Pancreas (tissue), 10 donors: ENCODE measurements at regions not wholly inside any gene's neighbourhood (a gene's known extent, or its start where the extent isn't known, plus 50 kb on each side); places are given as distances from the start of the nearest gene placed in this dataset.
A peak's percentile ranks its signal among the peaks of the same experiment; 100 is the strongest.

Source experiments
- ATAC-seq, 4 donors: fragments of 200-7000 bp; cut with Tn5 transposase; one replicate each; pipeline versions ENCODE4 v1.8.0 to v1.9.1; 2020; ENCODE audit warnings: mild to moderate bottlenecking in 4 of 4, moderate library complexity in 4 of 4
- DNase-seq, 6 donors: peaks; one replicate each; pipeline ENCODE4 v3.0.0-alpha.2; 2020
- FAIRE-seq: peaks from 2 replicates; lab custom pipeline; 2012; peaks lifted over from hg19 to GRCh38; lab: Jason Lieb, UNC
- H3K27ac ChIP-seq, 4 donors: fragments of 200-600 bp; sonication (generic); 1 replicate in 3 of 4; 2 replicates in 1 of 4; pipeline versions ENCODE4 v1.5.0 to v1.8.0; 2020
- H3K27me3 ChIP-seq, 4 donors: fragments of 200-600 bp; one replicate each; pipeline ENCODE4 v1.8.0; 2021
- H3K36me3 ChIP-seq, 3 donors: fragments of 200-600 bp; sonication (generic) in 1 of 3; one replicate each; pipeline versions ENCODE4 v1.5.0 to v1.8.0; 2020 to 2021
- H3K4me1 ChIP-seq, 3 donors: fragments of 200-600 bp; one replicate each; pipeline ENCODE4 v1.8.0; 2021
- H3K4me3 ChIP-seq, 4 donors: fragments of 200-600 bp; sonication (generic) in 2 of 4; one replicate each; pipeline versions ENCODE4 v1.5.0 to v1.8.0; 2020 to 2021
- H3K9me3 ChIP-seq, 4 donors: fragments of 200-600 bp; one replicate each; pipeline ENCODE4 v1.8.0; 2021
- WGBS, 2 donors: extraction: QIAGEN DNeasy Blood & Tissue Kit; methylation state at CpG; one replicate each; pipeline ENCODE4 v1.1.7; 2013; 5-methylcytosine and 5-hydroxymethylcytosine counted together
- intact Hi-C, 3 donors: fragments of 100-400 bp; cut with DNase I; formaldehyde crosslinking; loops; one replicate each; pipeline versions ENCODE4 v1.11.1 to v1.14.2; 2022
- TF ChIP-seq, protein P1 (sequence below), 4 donors: fragments of 200-600 bp; sonication (generic) in 3 of 4; IDR thresholded peaks; one replicate each; pipeline versions ENCODE4 v1.5.0 to v1.8.0; 2021; ENCODE audit warnings: antibody characterized with exemption in 4 of 4
- donor health status: healthy with polysubstance abuse.
- donor health status: DM: no; HTN: no; CAD: no; lungs with moderate emphysema.
- donor health status: DM: no; HTN: no; CAD: no.
- donor health status: control.
- donor health status: control.
- donor health status: Bipolar disorder and iron deficiency.
- donor health status: DM: yes; HTN: yes; CAD: no.
- donor health status: DM: no; HTN: no; CAD: no.
- donor health status: DM: no; HTN: no; CAD: no.
- donor health status: DM: yes; HTN: yes; CAD: no.

DNA sequence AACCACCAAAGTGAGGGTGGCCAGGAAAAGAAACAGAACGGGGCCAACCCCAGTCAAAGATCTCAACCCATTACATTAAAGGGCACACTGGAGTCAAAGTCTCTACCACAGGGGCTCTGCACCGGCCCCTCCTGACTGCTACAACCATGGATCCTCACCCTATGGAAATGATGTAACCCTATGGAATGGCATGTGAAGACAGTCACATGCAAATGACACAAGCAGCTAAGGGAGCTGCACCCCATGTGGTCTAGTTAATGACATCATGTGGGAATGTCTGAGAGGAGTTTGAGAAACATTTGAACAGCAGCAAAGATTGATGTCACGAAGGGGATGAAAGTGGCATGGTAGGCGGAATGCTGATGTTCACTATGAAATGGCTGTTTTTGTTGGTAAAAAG, 298.2 kb upstream of the SLCO3A1 start:
- TF ChIP-seq, protein P1, sequence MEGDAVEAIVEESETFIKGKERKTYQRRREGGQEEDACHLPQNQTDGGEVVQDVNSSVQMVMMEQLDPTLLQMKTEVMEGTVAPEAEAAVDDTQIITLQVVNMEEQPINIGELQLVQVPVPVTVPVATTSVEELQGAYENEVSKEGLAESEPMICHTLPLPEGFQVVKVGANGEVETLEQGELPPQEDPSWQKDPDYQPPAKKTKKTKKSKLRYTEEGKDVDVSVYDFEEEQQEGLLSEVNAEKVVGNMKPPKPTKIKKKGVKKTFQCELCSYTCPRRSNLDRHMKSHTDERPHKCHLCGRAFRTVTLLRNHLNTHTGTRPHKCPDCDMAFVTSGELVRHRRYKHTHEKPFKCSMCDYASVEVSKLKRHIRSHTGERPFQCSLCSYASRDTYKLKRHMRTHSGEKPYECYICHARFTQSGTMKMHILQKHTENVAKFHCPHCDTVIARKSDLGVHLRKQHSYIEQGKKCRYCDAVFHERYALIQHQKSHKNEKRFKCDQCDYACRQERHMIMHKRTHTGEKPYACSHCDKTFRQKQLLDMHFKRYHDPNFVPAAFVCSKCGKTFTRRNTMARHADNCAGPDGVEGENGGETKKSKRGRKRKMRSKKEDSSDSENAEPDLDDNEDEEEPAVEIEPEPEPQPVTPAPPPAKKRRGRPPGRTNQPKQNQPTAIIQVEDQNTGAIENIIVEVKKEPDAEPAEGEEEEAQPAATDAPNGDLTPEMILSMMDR (IDR thresholded peaks at IDR 0.05): no peak
- H3K4me3 ChIP-seq: no peak overlapping the region
- no peaks in the 10 kb centered on the region for H3K27me3 ChIP-seq
- DNase-seq (no peak), ATAC-seq (no peak), FAIRE-seq (no peak)
- no peaks in the 10 kb centered on the region for H3K9me3 ChIP-seq
- WGBS, 2 donors: 84 to 90% methylated on average over 4 of the region's 4 CpGs
- intact Hi-C loops: no loop called here
- H3K36me3 ChIP-seq: no peaks in the 10 kb centered on the region
- no peak overlapping the region for H3K27ac ChIP-seq
- no peaks in the 10 kb centered on the region for H3K4me1 ChIP-seq

DNA sequence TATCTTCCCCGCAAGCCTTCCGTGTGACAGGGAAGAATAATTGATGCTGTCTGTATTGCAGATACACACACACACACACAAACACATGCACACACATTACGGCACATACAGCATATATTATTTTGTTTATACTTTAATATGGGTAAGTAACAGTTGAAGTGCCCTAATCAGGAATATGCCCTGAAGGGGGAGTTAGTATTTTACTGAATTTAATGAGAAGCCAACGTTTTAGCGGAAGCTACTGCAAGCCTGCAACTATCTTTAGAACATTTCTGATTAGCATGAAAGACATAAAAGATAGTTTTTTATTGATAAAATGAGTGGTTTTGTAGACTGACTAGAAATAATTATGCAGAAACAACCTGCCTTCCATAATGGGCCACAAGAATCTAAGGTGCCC, 296.6 kb upstream of the SLCO3A1 start:
- Histone ChIP-seq H3K4me3 (no peak overlapping the region), H3K27me3 (no peaks in the 10 kb centered on the region), H3K36me3 (no peaks in the 10 kb centered on the region), H3K27ac (no peak overlapping the region), H3K4me1 (no peaks in the 10 kb centered on the region), H3K9me3 (no peaks in the 10 kb centered on the region)
- intact Hi-C loops: no loop called here
- TF ChIP-seq, protein P1 (IDR thresholded peaks at IDR 0.05): no peak
- FAIRE-seq (no peak), DNase-seq (no peak), ATAC-seq (no peak)
- WGBS, 2 donors: 77 to 79% methylated on average over 5 of the region's 5 CpGs

DNA sequence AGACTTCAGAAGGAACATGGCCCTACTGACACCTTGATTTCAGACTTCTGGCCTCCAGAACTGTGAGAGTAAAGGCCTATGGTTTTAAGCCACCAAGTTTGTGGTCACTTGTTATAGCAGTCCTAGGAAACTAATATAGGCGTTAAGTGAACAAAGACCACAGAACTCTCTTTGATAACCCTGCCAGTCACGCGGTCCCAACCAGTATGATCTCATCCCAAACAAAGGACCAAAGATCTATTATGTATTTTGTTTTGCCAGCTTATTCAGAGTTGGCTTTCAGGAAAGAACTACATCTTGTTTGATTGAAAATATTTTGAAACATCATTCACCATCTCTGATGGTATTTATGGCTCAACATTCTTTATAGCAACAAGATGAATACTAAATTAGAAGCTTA, 294.4 kb upstream of the SLCO3A1 start:
- no peak for FAIRE-seq
- Histone ChIP-seq H3K36me3 (no peaks in the 10 kb centered on the region), H3K27me3 (no peaks in the 10 kb centered on the region), H3K4me3 (no peak overlapping the region), H3K27ac (no peak overlapping the region), H3K9me3 (no peaks in the 10 kb centered on the region), H3K4me1 (no peaks in the 10 kb centered on the region)
- TF ChIP-seq, protein P1 (IDR thresholded peaks at IDR 0.05): no peak
- intact Hi-C loops: no loop called here
- 67 to 68% methylated on average over 3 of the region's 3 CpGs for WGBS, 2 donors
- no peak for ATAC-seq
- no peak for DNase-seq

DNA sequence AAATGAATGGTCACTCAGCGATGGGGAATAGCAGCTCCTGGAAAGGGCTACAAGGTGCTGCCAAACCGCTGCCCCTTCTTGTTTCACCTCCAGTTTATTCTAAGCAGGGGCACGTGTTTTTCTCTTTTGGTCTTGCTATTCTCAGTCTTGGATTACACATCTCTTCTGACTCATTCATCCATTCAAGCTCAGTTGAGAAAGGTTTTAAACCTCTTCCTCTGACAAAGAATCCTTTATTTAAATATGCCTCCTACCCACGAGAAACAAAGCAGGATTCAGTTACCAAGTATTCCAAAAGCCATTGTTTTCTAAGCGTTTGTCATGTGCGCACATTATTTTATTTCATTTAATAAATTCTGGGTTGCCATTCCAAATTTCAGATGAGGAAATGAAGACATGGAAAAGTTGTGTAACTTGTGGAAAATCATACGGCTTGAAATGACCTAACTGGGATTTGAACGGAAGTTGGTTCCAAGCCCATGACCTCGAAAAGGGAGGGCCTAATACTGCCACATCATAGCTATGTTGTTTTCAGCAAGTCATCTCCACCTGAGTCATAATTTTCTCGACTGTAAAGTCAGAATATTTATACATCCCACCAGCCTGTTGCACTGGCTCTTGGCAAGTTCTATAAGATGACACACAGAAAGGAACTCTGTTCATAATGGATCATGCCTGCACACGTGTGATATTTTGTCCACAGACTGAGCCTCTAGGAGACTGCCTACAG, 292.0 kb upstream of the SLCO3A1 start:
- Histone ChIP-seq H3K4me3 (no peak overlapping the region), H3K27me3 (no peaks in the 10 kb centered on the region), H3K9me3 (no peaks in the 10 kb centered on the region), H3K27ac (no peak overlapping the region), H3K4me1 (no peaks in the 10 kb centered on the region), H3K36me3 (no peaks in the 10 kb centered on the region)
- no peak for FAIRE-seq
- DNase-seq: no peak
- WGBS, 2 donors: 55 to 68% methylated on average over 11 of the region's 11 CpGs
- peak in 2 of 4 donors; percentile 44 to 60 for ATAC-seq
- TF ChIP-seq, protein P1 (IDR thresholded peaks at IDR 0.05): no peak
- intact Hi-C loops: no loop called here

DNA sequence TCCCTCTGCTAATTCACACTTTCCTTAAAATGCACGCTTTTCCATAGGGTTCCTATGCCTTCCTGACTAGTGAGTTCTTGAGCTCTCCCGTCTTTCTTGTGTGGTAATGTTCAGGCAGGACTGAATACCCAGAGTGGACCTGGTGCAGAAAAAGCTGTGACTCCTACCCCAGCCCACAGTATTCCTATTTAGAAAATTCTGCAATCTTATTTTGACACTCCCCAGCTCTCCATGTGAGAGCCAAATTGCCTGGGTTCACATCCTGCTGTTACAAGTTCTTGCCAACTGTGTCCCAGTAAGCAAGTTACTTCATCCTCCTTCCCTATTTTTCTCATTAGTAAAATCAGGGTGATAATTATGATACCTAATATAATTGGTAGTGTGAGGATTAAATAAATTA, 290.8 kb upstream of the SLCO3A1 start:
- H3K27ac ChIP-seq: no peak overlapping the region

More for the DNA sequence above, 290.8 kb upstream of the SLCO3A1 start:
- FAIRE-seq: no peak
- Histone ChIP-seq H3K4me1 (no peaks in the 10 kb centered on the region), H3K4me3 (no peak overlapping the region), H3K9me3 (no peaks in the 10 kb centered on the region), H3K27me3 (no peaks in the 10 kb centered on the region), H3K36me3 (no peaks in the 10 kb centered on the region)
- TF ChIP-seq, protein P1 (IDR thresholded peaks at IDR 0.05): no peak
- ATAC-seq: no peak
- DNase-seq: no peak
- WGBS, 2 donors: 64 to 80% methylated on average over 2 of the region's 2 CpGs
- intact Hi-C loops: no loop called here
